Osteoblast (primary cell): ENCODE measurements at regions not wholly inside any gene's neighbourhood (a gene's known extent, or its start where the extent isn't known, plus 50 kb on each side); places are given as distances from the start of the nearest gene placed in this dataset.
A peak's percentile ranks its signal among the peaks of the same experiment; 100 is the strongest.

Experiments
- DNase-seq: peaks from one replicate; pipeline ENCODE4 v3.0.0; 2011; ENCODE audit warnings: low spot score, mixed read lengths; ENCODE audit not compliant: insufficient read length; ENCODE audit errors: missing footprints
- H2AFZ ChIP-seq: 2 replicates; pipeline ENCODE4 v1.6.0; 2011; ENCODE audit warnings: mild to moderate bottlenecking, low read length
- H3K27ac ChIP-seq: 2 replicates; pipeline ENCODE4 v1.5.1; 2011; ENCODE audit warnings: mild to moderate bottlenecking, low read depth, low read length, moderate library complexity
- H3K27me3 ChIP-seq: 2 replicates; pipeline ENCODE4 v1.6.0; 2012; ENCODE audit warnings: mild to moderate bottlenecking, control low read depth, inconsistent platforms, low read length, moderate library complexity; ENCODE audit not compliant: insufficient read depth
- H3K36me3 ChIP-seq: 2 replicates; pipeline ENCODE4 v1.5.1; 2011; ENCODE audit warnings: mild to moderate bottlenecking, low read length, control low read depth, moderate library complexity; ENCODE audit not compliant: insufficient read depth
- H3K4me1 ChIP-seq: 2 replicates; pipeline ENCODE4 v1.5.1; 2011; ENCODE audit warnings: mild to moderate bottlenecking, low read length, control low read depth, moderate library complexity; ENCODE audit not compliant: insufficient read depth
- H3K4me2 ChIP-seq: 2 replicates; pipeline ENCODE4 v1.6.0; 2011; ENCODE audit warnings: mild to moderate bottlenecking, low read length; ENCODE audit not compliant: insufficient read depth
- H3K4me3 ChIP-seq: fragments of 200-600 bp; sonication (generic); 3 replicates; pipeline ENCODE4 v1.5.1; 2012; ENCODE audit warnings: mild to moderate bottlenecking, low read length, inconsistent platforms; ENCODE audit not compliant: insufficient read depth
- H3K79me2 ChIP-seq: 2 replicates; pipeline ENCODE4 v1.6.0; 2012; ENCODE audit warnings: mild to moderate bottlenecking, low read length, control low read depth, inconsistent platforms; ENCODE audit not compliant: insufficient read depth
- H3K9me3 ChIP-seq: 2 replicates; pipeline ENCODE4 v1.5.1; 2011; ENCODE audit warnings: low read depth, low read length, control low read depth
- H4K20me1 ChIP-seq: 2 replicates; pipeline ENCODE4 v1.6.0; 2012; ENCODE audit warnings: mild to moderate bottlenecking, low read length, control low read depth; ENCODE audit not compliant: insufficient read depth
- TF ChIP-seq, protein P1 (sequence below): IDR thresholded peaks from 2 replicates; pipeline ENCODE4 v1.5.1; 2011; ENCODE audit warnings: mild to moderate bottlenecking, low read depth, low read length, moderate library complexity; ENCODE audit errors: extremely low read depth

DNA sequence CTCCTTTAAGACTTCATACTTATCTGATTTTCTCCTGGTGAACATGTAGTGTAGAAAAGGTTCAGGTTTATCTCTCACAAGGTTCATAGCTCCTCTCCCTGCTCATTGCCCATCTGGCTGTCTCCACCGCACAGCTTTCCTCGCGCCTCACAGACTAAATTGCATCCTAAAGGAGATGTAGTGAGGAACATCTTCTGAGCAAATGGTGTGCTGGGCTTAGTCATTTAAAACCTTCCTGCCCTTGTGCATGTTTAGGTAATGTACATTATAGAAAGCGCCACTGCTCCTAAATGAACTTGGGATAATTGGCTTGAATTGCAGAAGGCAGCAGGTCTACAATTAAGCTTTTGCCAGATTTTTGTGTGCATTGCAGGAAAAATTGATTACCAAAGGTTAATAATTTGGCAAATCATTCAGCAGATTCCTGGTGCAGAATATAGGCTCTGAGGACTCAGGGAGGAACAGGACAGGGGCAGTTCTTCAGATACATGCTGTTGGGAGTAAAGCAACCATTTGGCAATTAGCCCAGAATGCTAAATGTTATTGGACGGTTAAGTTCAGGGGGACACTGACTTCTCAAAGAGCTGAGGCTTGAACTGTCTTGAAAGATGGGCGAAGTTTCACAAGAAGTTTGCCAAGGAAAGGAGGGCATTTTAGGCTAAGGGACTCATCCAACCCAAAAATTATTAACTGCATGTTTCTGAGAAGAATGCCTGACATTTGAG is 108.4 kb upstream of the CLDN10 start:
- Histone ChIP-seq H3K9me3 (no peaks in the 10 kb centered on the region), H3K79me2 (no peaks in the 10 kb centered on the region), H3K4me3 (no peak overlapping the region), H4K20me1 (no peaks in the 10 kb centered on the region), H3K27me3 (peaks cover 6% of the 10 kb centered on the region), H3K4me2 (no peak overlapping the region), H3K36me3 (no peaks in the 10 kb centered on the region), H3K27ac (no peak overlapping the region), H2AFZ (no peak overlapping the region), H3K4me1 (no peaks in the 10 kb centered on the region)
- peak; percentile 68 for DNase-seq
- TF ChIP-seq, protein P1, sequence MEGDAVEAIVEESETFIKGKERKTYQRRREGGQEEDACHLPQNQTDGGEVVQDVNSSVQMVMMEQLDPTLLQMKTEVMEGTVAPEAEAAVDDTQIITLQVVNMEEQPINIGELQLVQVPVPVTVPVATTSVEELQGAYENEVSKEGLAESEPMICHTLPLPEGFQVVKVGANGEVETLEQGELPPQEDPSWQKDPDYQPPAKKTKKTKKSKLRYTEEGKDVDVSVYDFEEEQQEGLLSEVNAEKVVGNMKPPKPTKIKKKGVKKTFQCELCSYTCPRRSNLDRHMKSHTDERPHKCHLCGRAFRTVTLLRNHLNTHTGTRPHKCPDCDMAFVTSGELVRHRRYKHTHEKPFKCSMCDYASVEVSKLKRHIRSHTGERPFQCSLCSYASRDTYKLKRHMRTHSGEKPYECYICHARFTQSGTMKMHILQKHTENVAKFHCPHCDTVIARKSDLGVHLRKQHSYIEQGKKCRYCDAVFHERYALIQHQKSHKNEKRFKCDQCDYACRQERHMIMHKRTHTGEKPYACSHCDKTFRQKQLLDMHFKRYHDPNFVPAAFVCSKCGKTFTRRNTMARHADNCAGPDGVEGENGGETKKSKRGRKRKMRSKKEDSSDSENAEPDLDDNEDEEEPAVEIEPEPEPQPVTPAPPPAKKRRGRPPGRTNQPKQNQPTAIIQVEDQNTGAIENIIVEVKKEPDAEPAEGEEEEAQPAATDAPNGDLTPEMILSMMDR = no peak

DNA sequence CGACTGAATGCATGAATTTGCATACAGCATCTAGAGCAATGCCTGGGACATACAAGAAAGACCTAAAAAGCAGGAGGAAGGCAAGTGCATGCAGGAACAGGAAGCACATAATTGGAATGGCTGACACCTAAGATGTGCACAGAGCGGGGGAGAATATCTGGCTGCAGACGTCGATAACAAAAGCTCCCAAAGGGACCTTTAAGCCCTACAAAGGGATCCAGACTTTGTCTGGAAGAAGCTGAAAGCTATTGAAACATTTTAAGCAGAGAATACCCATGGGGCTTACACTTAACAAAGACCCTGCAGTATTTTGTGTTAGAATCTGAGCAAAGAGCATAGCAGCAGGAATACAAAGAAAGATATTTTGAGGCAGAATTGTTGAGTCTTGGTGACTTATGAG is 107.4 kb upstream of the CLDN10 start:
- Histone ChIP-seq H3K36me3 (no peaks in the 10 kb centered on the region), H3K27me3 (peaks cover 6% of the 10 kb centered on the region), H3K9me3 (no peaks in the 10 kb centered on the region), H3K79me2 (no peaks in the 10 kb centered on the region), H2AFZ (no peak overlapping the region), H3K4me2 (no peak overlapping the region), H4K20me1 (no peaks in the 10 kb centered on the region), H3K4me3 (no peak overlapping the region), H3K27ac (no peak overlapping the region), H3K4me1 (no peaks in the 10 kb centered on the region)
- TF ChIP-seq, protein P1 = no peak
- no peak for DNase-seq

DNA sequence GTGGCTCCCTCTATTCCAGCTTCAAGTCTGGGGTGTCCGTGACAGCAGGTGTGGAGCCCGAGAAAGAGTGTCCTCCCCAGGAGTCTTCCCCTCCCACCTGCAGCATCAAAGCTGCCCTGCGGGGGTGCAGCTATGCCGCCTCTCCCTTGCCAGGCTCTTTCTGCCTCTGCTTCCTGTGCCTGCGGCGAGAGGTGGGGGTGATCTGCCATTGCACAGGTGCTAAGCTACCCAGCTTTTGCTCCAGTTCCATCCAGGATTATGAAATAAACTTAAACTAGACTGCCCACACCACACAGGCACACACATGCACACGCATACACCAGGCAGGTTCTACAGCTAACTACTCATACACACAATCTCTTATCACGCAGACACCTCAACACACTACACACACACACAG is 104.7 kb upstream of the CLDN10 start:
- DNase-seq = no peak
- Histone ChIP-seq H3K27ac (no peak overlapping the region), H4K20me1 (no peaks in the 10 kb centered on the region), H3K4me1 (no peaks in the 10 kb centered on the region), H3K9me3 (no peaks in the 10 kb centered on the region), H3K36me3 (no peaks in the 10 kb centered on the region), H3K79me2 (no peaks in the 10 kb centered on the region), H3K4me2 (no peak overlapping the region), H3K4me3 (no peak overlapping the region), H3K27me3 (peaks cover 15% of the 10 kb centered on the region), H2AFZ (no peak overlapping the region)
- TF ChIP-seq, protein P1 = no peak

DNA sequence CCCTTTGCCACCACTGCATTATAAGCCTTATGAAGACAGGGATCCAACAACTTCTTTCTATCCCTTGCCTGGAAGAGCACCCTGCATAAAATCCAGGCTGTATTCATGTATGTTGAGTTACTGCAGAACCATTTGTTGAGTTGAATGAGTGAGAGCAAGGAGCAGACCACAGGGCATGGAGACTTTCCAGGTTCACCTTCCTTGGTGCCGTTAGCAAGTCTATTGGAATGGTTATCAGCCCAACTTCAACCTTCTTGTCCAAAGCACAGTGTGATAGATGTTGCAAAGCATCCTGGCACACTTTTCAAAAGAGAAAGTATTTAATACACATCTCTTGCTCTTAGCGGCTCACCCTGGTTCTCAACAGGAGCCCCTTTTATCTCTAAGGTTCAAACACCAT is 100.9 kb upstream of the CLDN10 start:
- Histone ChIP-seq H3K36me3 (no peaks in the 10 kb centered on the region), H4K20me1 (no peaks in the 10 kb centered on the region), H3K27me3 (peaks cover 21% of the 10 kb centered on the region), H3K4me2 (no peak overlapping the region), H3K79me2 (no peaks in the 10 kb centered on the region), H3K27ac (no peak overlapping the region), H3K9me3 (no peaks in the 10 kb centered on the region), H3K4me1 (no peaks in the 10 kb centered on the region), H3K4me3 (no peak overlapping the region), H2AFZ (no peak overlapping the region)
- TF ChIP-seq, protein P1 = no peak
- no peak for DNase-seq
